Left renal pelvis (tissue), 4 donors: ENCODE measurements at regions not wholly inside any gene's neighbourhood (a gene's known extent, or its start where the extent isn't known, plus 50 kb on each side); places are given as distances from the start of the nearest gene placed in this dataset.

ENCODE experiments used
- DNase-seq, 4 donors: peaks; one replicate each; pipeline ENCODE4 v3.0.0-alpha.2; 2013; ENCODE audit warnings: low read depth in 4 of 4, low spot score in 3 of 4

GRCh38 chr1:208868554-208868953 lies 624.4 kb upstream of the PLXNA2 start:
- no peak for DNase-seq

- no peak for DNase-seq
Measured at GRCh38 chr1:208874915-208875314, 630.7 kb upstream of the PLXNA2 start.

DNA sequence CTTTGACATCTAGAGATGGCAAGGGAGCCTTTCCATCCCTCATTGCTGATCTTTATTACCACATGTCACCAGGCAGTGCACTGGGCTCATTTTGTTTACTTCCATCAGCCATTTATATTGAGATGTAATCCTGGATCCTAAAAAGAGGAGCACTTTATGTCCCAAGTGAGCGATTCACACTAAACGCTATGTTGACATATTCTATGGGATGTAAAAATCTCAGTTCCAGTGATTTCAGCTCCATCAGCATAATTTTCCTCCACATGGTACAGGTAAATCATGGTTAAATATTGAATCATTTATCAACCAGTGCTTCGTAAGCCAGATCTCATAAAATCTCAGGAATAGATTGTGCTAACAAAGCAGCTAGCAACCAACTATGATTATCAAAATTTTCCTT lies 634.8 kb upstream of the PLXNA2 start:
- DNase-seq = no peak

- DNase-seq = peak in 1 of 4 donors; percentile 14
Measured at GRCh38 chr1:208880433-208881100, 636.4 kb upstream of the PLXNA2 start.

DNA sequence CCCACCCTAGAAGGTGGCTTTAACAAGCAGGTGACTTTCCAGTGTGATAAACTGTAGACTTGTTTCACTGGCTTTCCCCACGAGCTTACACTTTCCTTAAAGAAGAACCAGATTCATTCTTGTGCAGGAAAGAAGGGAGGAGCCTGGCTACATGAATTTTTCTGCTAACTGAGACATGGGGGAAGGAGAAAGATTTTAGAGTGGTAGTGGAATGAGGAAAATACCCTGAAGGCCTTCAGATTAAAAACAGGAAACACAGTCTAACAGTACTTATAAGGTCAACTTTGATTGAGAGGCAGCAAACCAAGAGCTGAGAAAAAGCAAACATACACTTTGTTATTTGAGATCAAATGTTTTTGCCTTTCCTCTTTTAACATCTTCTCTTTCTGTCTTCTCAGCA lies 640.9 kb upstream of the PLXNA2 start:
- DNase-seq = no peak

DNA sequence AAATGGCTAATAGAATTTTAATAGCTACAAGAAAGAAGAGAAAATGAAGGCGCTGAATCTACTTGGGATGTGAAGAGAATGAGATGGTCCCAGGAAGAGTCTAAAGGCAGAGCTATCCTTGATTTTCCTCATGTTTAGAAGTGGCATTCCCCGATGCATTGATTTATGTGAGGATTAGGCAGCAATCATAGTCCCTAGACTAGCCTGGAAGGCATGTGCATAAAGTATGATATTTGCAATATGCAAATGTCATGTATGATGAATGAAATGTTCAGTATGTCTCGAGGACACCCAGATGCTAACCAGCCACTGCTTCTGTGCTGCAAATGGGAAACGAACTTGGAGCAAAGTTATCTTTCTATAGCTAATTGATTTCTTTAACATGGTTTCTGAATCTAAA lies 641.5 kb upstream of the PLXNA2 start:
- no peak for DNase-seq

DNA sequence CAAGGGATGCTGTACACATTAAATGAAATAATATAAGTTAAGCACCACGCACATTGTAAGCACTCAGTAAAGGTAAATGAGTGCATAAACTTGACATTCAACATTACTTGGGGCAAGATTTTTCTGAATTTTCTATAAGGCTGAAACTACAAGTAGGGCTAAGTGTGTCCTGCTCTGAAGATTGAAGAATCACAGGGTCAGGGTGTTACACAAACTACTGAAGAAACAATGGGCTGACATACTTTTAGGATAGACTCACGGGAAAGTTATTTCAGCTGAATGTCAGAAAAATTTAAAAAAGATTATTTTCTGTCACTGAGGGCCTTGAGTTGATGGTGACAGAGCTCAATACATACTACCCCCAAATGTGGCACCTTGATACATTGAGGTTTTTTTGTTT lies 644.2 kb upstream of the PLXNA2 start:
- no peak for DNase-seq

DNA sequence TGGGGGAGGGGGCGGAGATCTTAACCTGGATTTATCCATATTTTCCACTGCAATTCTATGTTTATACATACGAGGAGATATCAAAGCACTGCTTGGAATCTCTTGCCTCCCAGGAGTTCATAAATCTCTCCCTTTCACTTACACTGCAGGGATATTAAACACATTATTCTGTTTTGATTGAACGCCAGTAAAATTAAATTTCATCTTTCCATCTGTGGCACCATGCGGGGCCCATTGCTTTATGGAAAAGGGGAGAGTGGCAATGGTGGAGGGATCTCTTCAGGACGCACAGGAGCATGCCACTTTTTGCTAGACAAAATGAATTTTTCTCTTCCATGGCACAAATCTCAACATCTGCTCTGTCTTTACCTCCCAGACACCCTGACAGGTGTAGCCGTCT lies 648.0 kb upstream of the PLXNA2 start:
- DNase-seq = no peak

DNA sequence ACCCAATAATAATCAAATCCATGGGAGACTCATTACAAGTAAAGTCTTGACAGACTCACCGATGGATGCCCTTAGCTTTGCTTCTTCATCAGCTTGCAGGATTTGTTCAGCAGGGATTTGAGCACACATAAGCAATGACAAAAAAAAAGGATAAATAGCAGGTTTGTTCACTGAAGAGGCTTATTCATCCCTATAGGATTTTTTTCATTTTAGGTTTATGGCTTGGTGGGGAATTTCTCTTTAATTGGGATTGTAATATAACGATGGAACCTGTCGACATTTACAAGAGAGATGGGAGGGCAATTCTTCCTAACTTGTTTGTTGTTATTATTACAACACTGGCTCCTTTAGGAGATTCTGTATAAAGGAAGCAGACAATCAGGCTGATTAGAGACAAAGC lies 649.1 kb upstream of the PLXNA2 start:
- DNase-seq = no peak

DNA sequence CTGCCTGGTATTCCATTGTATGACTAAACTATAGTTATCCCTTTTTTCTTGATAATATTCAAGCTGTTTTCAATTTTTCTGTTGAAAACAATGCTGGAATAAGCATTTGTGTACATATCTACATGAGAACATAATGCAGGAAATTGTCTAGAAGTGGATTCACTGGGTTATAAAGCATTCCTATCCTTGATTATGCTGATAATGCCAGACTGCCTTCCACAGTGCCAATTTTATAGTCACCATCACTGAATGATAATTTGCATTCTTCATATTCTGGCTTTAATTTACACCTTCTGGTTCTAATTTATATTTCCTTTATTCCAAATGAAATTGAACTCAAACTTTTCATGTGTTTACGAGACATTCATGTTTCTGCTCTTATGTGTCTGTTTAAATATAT lies 651.0 kb upstream of the PLXNA2 start:
- no peak for DNase-seq

- DNase-seq = no peak
Measured at GRCh38 chr1:208895820-208896219, 651.6 kb upstream of the PLXNA2 start.

- no peak for DNase-seq
Measured at GRCh38 chr1:208896768-208897167, 652.6 kb upstream of the PLXNA2 start.

GRCh38 chr1:208899438-208899837 lies 655.3 kb upstream of the PLXNA2 start:
- DNase-seq = no peak

DNA sequence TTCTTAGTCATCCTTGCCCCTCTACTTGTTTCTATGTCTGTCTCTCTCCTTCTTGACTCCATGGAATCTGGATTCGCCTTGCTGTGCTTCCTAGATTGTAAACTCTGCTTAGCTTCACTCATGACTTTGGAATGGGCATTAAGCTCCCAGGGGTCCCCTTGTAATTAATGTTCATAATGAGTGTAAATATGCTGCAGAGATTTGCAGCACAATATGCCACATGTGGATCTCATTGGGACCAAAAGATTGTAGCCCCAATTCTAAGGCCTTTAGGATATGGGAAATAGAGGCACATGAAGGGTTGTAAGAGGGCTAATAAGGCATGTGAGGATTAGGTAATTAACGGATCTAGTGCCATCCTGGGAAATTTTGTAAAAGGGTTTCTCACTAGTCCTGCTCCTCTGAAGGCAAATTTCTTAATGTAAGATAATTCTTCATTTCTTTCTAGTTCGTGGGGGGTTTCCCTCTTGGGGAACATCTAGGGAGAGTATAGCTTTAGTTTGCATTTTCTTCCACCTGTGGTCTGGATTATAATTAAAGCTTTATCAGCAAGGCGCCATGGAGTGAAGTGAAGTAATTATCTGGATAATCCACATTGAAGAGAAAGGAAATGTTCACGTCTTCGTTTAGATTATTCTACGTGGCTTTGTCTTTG lies 659.2 kb upstream of the PLXNA2 start:
- no peak for DNase-seq

- DNase-seq = no peak
Measured at GRCh38 chr1:208907790-208908189, 663.6 kb upstream of the PLXNA2 start.

DNA sequence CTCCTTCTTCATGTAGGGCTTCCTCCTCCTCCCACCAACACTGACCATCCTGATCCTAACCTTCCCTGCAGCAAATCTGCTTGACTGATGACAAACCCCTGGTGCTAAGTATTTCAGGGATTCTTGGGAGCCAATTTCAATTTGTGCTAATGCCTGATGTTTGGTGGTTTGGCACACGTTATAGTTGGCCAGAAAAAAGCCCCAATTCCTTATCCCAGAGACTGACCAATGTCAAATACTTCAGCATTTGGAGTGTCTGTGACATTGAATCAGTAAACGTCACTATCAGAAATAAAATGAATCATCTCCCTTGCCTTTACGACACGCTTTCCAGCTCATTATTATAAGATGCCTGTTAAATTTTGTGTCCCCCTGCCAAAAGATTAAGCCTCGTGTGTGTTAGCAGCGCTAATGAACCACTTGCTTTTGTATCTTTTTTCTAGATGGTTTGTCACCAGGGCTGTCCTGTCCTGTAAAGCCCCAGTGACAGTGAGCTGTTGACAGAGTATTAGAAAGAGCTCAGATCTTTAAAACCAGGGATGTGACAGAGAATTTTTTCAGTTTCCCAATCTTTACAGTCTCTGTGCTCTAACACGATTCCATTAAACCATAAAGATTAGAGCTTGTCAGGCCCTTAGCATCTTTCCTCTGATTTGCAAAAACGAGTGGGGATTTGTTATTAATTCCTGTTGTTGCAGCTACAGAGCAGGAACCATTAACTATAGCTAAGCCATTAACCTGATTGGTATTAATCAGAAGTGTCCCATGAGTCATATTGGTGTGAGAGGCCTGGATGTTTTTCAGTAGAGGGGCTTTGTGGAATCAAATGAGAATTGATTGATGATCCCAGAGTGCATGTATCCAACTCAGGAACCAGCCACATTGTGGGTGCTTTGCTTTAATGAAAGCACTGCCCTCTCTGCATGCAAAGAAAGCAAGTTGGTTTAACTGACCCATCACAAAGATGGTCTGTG lies 665.1 kb upstream of the PLXNA2 start:
- no peak for DNase-seq

GRCh38 chr1:208910161-208910560 lies 666.0 kb upstream of the PLXNA2 start:
- DNase-seq = no peak

- no peak for DNase-seq
Measured at GRCh38 chr1:208917281-208917680, 666.2 kb upstream of the CAMK1G start.

GRCh38 chr1:208917723-208918122 lies 665.8 kb upstream of the CAMK1G start:
- DNase-seq = no peak

- DNase-seq = no peak
Measured at GRCh38 chr1:208918160-208918559, 665.4 kb upstream of the CAMK1G start.

GRCh38 chr1:208919371-208919770 lies 664.1 kb upstream of the CAMK1G start:
- no peak for DNase-seq

- DNase-seq = no peak
Measured at GRCh38 chr1:208921259-208921658, 662.3 kb upstream of the CAMK1G start.
